ENCODE measurements at regions not wholly inside any gene's neighbourhood (a gene's known extent, or its start where the extent isn't known, plus 50 kb on each side); places are given as distances from the start of the nearest gene placed in this dataset.
A peak's percentile ranks its signal among the peaks of the same experiment; 100 is the strongest.

DNA sequence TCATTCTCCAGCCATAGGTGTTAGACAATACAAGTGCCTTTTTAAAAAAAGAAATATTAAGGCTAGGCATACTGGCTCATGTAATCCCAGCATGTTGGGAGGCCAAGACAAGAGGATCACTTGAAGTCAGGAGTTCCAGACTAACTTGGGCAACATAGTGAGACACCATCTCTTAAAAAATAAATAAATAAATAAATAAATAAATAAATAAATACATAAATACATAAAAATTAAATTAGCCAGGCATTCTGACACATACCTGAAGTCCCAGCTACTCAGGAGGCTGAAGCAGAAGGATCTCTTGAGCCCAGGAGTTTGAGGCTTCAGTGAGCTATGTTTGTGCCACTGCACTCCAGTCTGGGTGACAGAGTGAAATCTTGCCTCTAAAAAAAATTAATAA lies 85.8 kb upstream of the ATP1B1 start:
- DNase-seq = no peak
- Histone ChIP-seq H3K9ac (ENCODE audit: low read length in 3 of 3) (no peak overlapping the region), H3K27ac (ENCODE audit: low read depth in 2 of 2, low read length in 2 of 2) (no peak overlapping the region), H3K4me3 (ENCODE audit: low read length in 3 of 3) (no peak overlapping the region), H3K4me1 (ENCODE audit: control insufficient read depth in 2 of 3, insufficient read depth in 2 of 3, low read depth in 1 of 3, low read length in 3 of 3) (peaks cover 0 to 2% (median 0%) of the 10 kb centered on the region in 3 donors), H3K36me3 (ENCODE audit: control insufficient read depth in 2 of 3, insufficient read depth in 3 of 3, low read length in 3 of 3) (no peaks in the 10 kb centered on the region), H3K9me3 (ENCODE audit: control insufficient read depth in 2 of 3, insufficient read depth in 1 of 3, low read length in 3 of 3) (no peaks in the 10 kb centered on the region), H3K27me3 (ENCODE audit: control insufficient read depth, insufficient read depth, low read length) (no peaks in the 10 kb centered on the region)
- TF ChIP-seq, protein P1, sequence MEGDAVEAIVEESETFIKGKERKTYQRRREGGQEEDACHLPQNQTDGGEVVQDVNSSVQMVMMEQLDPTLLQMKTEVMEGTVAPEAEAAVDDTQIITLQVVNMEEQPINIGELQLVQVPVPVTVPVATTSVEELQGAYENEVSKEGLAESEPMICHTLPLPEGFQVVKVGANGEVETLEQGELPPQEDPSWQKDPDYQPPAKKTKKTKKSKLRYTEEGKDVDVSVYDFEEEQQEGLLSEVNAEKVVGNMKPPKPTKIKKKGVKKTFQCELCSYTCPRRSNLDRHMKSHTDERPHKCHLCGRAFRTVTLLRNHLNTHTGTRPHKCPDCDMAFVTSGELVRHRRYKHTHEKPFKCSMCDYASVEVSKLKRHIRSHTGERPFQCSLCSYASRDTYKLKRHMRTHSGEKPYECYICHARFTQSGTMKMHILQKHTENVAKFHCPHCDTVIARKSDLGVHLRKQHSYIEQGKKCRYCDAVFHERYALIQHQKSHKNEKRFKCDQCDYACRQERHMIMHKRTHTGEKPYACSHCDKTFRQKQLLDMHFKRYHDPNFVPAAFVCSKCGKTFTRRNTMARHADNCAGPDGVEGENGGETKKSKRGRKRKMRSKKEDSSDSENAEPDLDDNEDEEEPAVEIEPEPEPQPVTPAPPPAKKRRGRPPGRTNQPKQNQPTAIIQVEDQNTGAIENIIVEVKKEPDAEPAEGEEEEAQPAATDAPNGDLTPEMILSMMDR (IDR thresholded peaks at IDR 0.05; ENCODE audit: borderline replicate concordance, extremely low read depth, insufficient read depth) = no peak
- intact Hi-C loops (cut with DNase I) = no loop called here
- no peak for FAIRE-seq

DNA sequence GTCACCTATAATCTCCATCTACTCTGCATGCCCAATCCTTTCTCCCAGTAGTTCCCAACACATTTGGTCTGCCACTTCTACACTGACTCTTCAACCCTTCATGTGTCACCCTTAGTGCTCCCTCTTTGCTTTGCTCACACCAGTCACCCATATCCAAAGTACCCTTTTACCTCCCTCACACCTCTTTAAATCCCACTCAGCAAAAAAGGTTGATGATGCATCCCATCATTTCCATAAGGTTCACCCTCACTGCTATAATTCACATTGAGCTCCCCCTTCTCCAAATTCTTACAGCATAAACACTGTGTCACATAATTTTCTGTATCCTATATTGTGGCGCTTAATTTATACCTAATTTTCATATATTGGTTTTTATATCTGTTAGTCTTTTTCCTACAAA lies 83.8 kb upstream of the ATP1B1 start:
- no peaks in the 10 kb centered on the region for H3K9me3 ChIP-seq (ENCODE audit: control insufficient read depth in 2 of 3, insufficient read depth in 1 of 3, low read length in 3 of 3)
- H3K36me3 ChIP-seq (ENCODE audit: control insufficient read depth in 2 of 3, insufficient read depth in 3 of 3, low read length in 3 of 3) = no peaks in the 10 kb centered on the region
- H3K9ac ChIP-seq (ENCODE audit: low read length in 3 of 3) = no peak overlapping the region
- TF ChIP-seq, protein P1 (IDR thresholded peaks at IDR 0.05; ENCODE audit: borderline replicate concordance, extremely low read depth, insufficient read depth) = no peak
- H3K27me3 ChIP-seq (ENCODE audit: control insufficient read depth, insufficient read depth, low read length) = no peaks in the 10 kb centered on the region
- FAIRE-seq = no peak
- peaks cover 0 to 14% (median 2%) of the 10 kb centered on the region in 3 donors for H3K4me1 ChIP-seq (ENCODE audit: control insufficient read depth in 2 of 3, insufficient read depth in 2 of 3, low read depth in 1 of 3, low read length in 3 of 3)
- no peak overlapping the region for H3K4me3 ChIP-seq (ENCODE audit: low read length in 3 of 3)
- intact Hi-C loops (cut with DNase I) = no loop called here
- no peak overlapping the region for H3K27ac ChIP-seq (ENCODE audit: low read depth in 2 of 2, low read length in 2 of 2)
- no peak for DNase-seq

DNA sequence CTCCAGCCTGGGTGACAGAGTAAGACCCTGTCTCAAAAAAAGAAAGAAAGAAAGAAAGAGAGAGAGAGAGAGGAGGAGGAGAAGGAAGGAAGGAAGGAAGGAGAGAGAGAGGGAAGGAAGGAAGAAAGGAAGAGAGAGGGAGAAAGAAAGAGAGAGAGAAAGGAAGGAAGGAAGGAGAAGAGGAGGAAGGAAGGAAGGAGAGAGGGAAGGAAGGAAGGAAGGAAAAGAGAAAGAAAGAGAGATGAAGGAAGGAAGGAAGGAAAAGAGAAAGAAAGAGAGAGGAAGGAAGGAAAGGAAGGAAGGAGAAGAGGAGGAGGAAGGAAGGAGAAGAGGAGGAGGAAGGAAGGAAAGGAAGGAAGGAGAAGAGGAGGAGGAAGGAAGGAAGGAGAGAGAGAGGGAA lies 82.2 kb upstream of the ATP1B1 start:
- Histone ChIP-seq H3K9ac (ENCODE audit: low read length in 3 of 3) (no peak overlapping the region), H3K4me1 (ENCODE audit: control insufficient read depth in 2 of 3, insufficient read depth in 2 of 3, low read depth in 1 of 3, low read length in 3 of 3) (peaks cover 0 to 23% (median 7%) of the 10 kb centered on the region in 3 donors), H3K9me3 (ENCODE audit: control insufficient read depth in 2 of 3, insufficient read depth in 1 of 3, low read length in 3 of 3) (no peaks in the 10 kb centered on the region), H3K36me3 (ENCODE audit: control insufficient read depth in 2 of 3, insufficient read depth in 3 of 3, low read length in 3 of 3) (no peaks in the 10 kb centered on the region), H3K27ac (ENCODE audit: low read depth in 2 of 2, low read length in 2 of 2) (peak overlapping the region in 1 of 2 donors; percentile 0), H3K27me3 (ENCODE audit: control insufficient read depth, insufficient read depth, low read length) (no peaks in the 10 kb centered on the region), H3K4me3 (ENCODE audit: low read length in 3 of 3) (no peak overlapping the region)
- FAIRE-seq (no peak), DNase-seq (no peak)
- intact Hi-C loops (cut with DNase I) = no loop called here
- TF ChIP-seq, protein P1 (IDR thresholded peaks at IDR 0.05; ENCODE audit: borderline replicate concordance, extremely low read depth, insufficient read depth) = no peak

DNA sequence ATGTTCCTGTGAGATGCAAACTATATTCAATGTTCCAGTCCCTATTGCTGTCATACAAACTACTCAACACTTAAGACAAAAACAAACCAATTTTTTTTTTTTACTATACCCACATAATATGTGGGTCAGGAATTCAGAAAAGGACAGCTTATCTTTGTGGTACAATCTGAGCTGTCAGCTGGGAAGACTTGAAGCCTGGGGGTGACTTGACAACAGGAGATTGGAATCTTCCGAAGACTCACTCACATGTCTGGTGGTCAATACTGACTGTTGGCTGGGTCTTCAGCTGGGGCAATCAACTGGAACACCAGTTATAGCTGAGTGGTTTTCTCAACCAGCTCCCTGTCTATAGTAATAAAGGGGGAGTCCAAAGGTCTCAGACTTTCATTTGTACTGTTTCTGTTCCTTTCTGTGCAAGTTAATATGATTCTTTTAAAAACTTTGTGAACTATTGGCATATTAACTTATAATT lies 81.7 kb upstream of the ATP1B1 start:
- DNase-seq = peak in 4 of 5 donors; percentile 42 to 65 (median 54)
- intact Hi-C loops (cut with DNase I) = no loop called here
- no peaks in the 10 kb centered on the region for H3K36me3 ChIP-seq (ENCODE audit: control insufficient read depth in 2 of 3, insufficient read depth in 3 of 3, low read length in 3 of 3)
- H3K27ac ChIP-seq (ENCODE audit: low read depth in 2 of 2, low read length in 2 of 2) = peak overlapping the region; percentile 0 to 73
- H3K4me1 ChIP-seq (ENCODE audit: control insufficient read depth in 2 of 3, insufficient read depth in 2 of 3, low read depth in 1 of 3, low read length in 3 of 3) = peaks cover 0 to 23% (median 8%) of the 10 kb centered on the region in 3 donors
- H3K4me3 ChIP-seq (ENCODE audit: low read length in 3 of 3) = no peak overlapping the region
- FAIRE-seq = no peak
- H3K27me3 ChIP-seq (ENCODE audit: control insufficient read depth, insufficient read depth, low read length) = no peaks in the 10 kb centered on the region
- TF ChIP-seq, protein P1 (IDR thresholded peaks at IDR 0.05; ENCODE audit: borderline replicate concordance, extremely low read depth, insufficient read depth) = no peak
- H3K9ac ChIP-seq (ENCODE audit: low read length in 3 of 3) = no peak overlapping the region
- H3K9me3 ChIP-seq (ENCODE audit: control insufficient read depth in 2 of 3, insufficient read depth in 1 of 3, low read length in 3 of 3) = no peaks in the 10 kb centered on the region

Data from kidney (tissue), 13 donors.